GM19395 (cell line): ENCODE measurements at regions not wholly inside any gene's neighbourhood (a gene's known extent, or its start where the extent isn't known, plus 50 kb on each side); places are given as distances from the start of the nearest gene placed in this dataset.
"Not testable (repeated sequence)": the region's sequence is repeated elsewhere in the genome, so short reads cannot be mapped to it uniquely, and the experiment has no call there.

Experiments used
- ATAC-seq: cut with Tn5 transposase; IDR thresholded peaks from one replicate; pipeline ENCODE4 v1.9.1; 2021; ENCODE audit warnings: mild to moderate bottlenecking, moderate library complexity; ENCODE audit not compliant: unreplicated experiment

DNA sequence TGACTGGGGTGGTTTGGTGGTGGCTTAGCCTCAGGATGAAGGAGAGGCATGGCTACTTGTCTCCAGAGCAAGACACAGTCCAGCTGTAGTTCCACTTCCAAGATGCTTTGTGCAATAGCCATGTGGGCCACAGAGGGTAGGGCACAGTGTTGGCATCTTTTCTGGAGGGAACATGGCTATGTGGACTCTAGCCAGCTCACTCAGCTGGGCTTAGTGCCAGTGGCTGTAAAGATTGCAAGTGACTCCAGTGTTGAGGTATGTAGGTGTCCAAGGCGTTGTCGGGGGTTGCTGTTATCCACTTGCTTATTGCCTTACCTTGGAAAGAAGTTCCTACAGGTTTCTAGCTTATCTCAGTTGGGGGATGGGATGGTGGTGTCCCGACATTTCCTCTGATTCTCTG lies 233.4 kb downstream of the CD109 start:
- ATAC-seq = no peak

DNA sequence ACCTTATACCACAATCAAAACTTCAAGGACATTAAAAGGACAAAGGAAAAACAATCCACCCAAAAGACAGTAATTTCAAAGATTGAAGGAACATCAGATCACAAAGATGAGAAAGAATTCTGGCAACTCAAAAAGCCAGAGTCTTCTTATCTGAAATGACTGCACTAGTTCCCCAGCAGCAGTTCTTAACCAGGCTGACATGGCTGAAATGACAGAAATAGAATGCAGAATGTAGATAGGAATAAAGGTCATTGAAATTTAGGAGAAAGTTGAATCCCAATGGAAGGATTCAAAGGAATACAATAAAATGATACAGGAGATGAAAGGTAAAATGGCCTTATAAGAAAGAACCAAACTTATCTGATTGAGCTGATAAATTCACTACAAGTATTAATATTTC lies 231.4 kb downstream of the CD109 start:
- ATAC-seq = no peak

DNA sequence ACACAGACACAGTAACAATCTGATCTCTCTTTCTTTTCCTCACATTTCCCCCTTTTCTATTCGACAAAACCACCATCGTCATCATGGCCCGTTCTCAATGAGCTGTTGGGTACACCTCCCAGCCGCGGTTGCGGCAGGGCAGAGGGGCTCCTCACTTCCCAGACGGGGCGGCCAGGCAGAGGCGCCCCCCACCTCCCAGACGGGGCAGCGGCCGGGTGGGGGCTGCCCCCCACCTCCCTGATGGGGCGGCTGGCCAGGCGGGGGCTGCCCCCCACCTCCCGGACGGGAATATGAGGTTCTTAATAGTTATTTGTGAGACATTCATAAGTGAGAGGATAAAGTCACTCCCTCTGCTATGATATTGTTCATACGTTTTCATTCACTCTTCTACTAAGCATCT lies 229.7 kb downstream of the CD109 start:
- not testable (repeated sequence) for ATAC-seq

DNA sequence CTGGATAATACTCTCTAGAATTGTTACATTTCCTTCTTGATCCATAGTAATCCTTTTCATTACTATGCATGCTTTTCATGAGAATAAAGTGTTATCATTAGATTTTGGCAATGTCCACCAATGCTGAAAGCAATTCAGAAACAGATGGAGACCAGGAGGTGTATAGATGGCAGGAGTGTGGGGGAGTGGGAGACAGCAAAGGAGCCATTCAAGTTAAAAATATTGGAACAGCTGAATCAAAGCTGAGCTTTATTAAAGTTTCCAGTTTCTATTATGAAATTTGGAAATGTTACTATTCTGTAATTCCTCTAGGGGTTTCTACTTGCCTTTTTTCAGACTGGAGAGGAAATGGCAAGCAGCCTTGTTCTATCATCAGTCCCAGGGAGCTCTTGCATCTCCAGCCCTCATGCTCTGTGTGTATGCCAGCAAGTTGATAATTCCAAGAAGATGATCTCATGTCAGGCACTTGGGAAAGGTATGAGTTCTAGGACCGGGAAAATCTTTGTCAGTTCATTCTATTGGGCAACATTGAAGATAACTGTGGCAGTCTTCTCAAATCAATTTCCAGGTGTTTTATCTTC lies 228.0 kb downstream of the CD109 start:
- no peak for ATAC-seq

DNA sequence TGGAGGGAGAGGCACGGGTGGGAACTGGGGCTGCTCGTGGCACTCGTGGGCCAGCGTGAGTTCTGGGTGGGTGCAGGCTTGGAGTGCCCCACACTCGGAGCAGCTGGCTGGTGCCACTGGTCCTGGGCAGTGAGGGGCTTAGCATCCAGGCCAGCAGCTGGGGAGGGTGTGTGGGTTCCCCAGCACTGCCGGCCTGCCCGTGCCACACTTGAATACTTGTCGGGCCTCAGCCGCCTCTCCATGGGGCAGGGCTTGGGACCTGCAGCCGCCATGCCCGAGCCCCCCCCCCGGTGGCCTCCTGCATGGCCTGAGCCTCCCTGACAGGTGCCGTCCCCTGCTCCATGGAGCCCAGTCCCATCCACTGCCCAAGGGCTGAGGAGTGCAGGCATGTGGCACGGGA lies 207.2 kb downstream of the CD109 start:
- ATAC-seq = no peak

DNA sequence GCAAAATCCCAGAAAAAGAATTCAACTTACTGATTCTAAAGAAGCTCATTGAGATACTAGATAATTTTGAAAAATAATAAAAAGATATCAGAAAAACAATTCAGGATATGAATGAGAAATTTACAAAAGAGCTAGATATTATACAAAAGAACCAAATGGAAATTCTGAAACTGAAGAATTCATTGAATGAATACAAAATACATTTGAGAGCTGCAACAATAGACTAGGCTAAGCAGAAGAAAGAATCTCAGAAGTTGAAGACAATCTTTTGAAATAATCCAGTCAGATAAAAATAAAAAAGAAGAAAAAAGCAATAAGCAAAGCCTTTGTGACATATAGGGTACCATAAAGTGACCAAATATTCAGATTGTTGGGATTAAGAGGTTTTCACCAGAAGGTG lies 206.0 kb downstream of the CD109 start:
- ATAC-seq = no peak

DNA sequence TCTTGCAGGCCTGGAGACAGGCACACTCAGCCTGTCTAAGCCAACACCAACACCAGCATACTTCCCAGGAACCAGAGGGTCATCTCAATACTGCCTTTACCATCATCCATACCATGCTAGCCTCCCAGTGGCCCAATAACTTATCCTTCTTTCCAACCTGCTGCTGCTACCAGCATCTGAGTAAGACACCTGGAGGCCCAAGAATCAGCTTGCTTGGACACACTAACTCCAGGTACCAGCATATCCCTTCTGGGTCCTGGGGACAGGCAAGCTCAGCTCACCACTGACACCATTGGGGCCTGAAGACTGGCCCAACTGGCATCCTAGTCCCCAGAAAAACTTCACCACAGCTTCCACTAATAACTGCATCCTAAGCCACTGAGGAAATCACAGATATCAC lies 205.3 kb downstream of the CD109 start:
- no peak for ATAC-seq

DNA sequence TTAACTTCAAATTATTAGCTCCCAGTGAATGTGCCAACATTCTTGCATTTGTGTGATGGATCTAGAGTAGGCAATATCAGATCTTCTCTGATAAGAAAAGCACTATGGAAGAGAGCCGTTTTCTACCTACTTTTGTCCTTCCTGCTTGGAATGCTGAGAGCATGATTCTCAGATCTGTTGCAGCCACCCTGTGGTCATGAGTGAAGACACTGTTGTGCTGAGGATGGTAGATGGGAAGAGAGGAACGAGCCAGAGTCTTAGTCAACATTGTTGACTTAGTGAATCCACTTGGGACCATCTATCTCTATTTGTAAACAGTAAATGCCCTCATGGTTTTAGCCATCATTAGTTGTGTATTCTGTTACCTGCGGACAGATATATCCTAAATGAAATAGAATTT lies 202.6 kb downstream of the CD109 start:
- ATAC-seq = no peak

DNA sequence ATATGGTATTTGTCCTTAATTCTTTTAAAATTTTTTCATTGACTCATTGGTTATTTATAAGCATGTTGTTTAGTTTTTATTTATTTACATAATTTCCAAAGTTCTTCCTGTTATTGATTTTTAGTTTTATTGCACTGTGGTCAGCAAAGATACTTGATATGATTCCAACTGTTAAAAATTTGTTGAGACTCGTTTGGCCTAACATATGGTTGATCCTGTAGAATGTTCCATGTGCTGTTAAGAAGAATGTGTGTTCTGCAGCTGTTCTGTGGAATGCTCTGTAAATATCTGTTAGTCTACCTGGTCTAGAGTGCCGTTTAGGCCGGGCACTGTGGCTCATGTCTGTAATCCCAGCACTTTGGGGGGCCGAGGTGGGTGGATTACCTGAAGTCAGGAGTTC lies 197.7 kb downstream of the CD109 start:
- no peak for ATAC-seq

DNA sequence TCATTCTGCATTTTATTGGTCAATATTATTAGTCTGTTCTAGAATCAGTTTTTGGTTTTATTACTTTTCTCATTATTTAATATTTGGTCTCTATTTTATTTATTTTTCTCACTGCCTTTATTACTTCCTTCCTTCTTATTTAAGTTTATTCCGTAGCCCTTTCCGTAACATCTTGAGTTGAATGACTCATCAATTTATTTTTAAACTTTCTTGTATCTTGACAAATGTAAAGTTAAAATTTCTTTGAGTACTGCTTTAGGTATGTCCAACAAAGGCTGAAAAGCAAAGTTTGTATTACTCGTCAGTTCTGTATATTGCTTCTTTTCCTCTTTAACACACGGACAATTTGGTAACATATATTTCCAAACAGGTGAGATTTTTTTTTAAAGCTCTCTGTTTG lies 192.0 kb downstream of the CD109 start:
- ATAC-seq = no peak

DNA sequence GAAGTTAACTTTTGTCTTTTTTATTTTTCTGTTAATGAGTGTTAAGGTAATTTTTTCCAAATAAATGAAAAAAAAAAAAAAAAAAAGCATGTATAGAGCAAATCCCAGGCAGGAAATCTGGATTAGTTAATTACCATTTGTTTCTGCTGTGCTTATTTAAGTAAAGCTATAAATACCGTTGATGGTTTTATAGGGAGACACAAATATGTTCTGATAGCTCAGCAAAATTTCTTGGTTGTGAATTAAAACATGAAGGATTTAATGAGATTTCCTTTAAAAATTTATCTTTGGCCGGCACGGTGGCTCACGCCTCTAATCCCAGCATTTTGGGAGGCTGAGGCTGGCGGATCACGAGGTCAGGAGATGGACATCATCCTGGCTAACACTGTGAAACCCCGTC lies 189.4 kb downstream of the CD109 start:
- no peak for ATAC-seq

DNA sequence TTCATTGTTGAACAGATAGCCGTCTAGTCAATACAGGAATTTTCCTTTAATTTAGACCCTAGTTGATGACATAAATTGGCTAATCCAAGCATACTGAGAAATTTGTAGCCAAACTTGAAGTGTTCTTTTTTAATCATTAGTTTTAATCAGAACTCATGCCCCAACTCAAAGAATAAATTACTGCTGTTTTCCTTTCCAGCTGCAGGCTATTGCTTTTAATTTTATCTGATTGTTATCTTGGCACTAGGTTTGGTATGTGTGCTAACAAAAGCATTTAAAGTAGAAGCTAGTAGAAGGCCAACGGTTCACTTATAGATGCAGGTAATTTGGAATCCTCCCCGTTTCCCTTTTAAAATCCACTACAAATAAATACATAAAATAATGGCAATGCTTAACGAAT lies 188.5 kb downstream of the CD109 start:
- no peak for ATAC-seq

DNA sequence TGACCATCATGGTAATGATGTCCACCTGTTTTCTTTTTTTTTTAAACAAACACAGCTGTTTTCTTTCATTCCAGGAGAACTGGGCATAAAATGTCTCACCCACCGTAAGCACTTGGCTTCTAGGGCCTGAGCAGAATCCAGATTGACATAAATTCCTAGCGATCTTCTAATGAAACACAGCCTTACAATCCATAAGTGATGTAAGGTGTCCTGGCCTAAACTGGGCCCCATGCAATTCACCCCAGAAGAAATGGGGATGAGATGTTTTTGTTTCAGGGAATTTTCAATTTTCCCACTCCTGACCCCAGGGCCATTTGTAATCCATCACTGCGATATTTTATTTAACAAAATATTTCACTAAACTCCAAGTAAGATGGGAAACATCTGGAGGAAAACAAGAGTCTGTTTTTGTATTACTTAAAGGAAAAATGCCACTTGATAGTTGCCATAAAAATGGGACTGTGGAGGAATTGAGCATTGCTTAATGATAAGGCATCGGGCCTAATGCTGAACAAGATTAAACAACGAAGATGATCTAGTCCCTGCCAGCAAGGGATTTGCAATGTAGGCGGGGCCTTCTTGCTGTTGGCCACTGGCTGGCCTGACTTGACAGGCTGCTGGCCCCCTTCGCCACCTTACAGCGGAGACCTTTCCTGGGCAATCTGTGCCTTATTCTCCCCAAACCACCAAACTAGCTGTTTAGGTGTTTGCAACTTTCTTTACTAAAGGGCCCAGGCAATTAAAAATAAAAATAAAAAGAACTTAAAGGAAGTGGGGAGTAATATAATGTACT lies 183.7 kb downstream of the CD109 start:
- ATAC-seq = no peak

DNA sequence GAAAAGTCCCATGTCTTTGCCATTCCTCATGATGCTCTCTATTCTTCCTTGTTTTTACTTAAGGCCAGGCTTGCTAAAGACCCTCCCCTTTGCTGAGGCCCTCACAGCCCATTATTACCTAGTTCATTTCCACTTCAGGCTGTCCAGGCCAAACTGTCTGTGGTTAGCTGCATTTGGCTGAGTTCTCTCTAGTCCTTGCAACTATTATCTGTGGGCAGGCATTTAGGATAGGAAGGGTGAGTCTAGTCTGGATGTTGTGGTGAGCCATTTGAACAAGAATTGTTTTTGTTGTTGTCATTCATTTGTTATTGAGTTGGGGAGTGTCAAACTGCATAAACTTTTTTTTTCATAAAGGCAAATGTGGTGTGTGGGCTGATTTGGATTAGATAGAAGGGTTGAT lies 182.4 kb downstream of the CD109 start:
- ATAC-seq = no peak
